ENCODE measurements at regions not wholly inside any gene's neighbourhood (a gene's known extent, or its start where the extent isn't known, plus 50 kb on each side); places are given as distances from the start of the nearest gene placed in this dataset.

DNA sequence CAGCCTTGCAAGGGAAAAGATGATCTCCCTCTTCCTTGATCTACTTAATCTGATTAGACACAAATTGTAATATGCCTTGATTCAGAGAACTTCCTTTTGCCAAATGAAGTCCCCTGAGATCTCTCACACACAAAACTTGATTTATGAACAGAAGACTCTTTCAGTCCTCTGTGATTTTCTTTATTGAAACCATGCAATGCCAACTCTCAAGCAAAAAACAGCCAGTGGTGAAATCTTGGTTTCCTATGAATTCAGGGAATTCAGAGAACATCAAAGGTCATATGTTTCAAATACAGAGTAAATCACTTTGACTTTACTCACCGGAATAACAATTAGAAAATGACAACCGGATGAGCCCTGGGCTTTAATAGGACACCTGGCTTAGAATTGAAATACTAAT, 211.7 kb downstream of the ABHD5 start:
- no peak for DNase-seq

DNA sequence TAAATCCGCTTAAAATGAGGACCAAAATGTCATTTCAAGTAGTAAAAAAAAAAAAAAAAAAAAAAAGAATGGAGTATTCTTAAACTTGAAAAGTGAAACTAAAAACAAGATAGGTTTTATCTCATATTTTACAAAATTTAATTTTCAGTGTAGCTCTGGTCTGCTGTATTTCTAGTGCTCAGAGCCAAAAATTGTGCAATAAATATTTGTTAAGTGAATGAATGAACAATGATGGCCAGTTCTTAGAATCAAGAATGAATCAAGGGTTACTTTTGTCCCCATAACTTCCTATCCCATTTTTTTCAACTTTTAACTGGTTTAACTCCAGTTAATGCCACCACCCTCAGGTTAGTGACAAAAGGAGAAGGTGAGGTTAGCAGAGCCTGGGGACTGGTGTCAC, 214.4 kb downstream of the ABHD5 start:
- DNase-seq = no peak

DNA sequence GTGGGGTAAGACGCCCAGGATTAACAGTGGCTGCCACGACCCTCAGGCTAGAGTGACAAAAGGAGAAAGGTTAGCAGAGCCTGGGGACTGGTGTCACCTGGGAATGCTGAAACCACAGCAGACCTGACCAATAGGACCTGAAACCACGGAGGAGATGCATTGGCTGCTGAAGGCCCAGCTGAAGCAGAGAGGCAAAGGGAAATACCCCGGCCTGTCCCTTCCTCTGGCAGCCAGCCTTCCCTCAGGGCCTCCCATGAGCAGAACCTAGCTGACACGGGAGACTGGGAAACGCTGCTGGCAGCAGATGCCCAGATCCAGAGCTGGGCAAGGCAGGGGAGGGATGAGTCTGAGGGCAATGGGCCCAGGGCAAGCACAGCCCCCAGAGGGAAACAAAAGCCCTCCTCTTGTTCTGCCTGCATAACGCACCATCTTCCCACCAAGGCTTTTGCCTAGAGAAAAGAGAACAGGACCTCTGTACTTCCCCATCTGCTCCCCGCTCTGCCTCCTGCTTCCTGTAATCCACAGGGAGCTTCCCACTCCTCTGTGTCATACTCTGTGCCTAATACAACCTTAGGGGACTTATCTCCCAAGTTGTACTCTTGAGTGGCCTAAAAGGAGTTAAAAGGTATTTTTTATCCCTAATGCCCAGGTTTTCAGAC, 216.2 kb downstream of the ABHD5 start:
- no peak for DNase-seq

DNA sequence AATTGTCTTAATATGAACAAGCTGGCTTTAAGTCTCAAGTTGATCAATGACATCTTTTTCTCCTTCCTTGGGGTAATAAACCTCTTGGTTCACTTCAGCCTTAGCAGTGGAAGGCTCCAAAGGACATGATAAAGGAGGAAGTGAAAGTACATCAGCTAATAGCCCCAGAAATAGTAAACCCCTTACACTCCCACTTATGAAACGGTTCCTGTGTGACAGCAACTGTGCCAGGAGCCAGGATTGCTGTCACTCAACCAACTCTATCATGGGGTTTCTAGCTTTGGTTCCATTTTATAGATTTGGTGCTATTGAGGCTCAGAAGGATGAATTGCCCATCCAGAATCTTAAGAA, 216.7 kb downstream of the ABHD5 start:
- DNase-seq = no peak

DNA sequence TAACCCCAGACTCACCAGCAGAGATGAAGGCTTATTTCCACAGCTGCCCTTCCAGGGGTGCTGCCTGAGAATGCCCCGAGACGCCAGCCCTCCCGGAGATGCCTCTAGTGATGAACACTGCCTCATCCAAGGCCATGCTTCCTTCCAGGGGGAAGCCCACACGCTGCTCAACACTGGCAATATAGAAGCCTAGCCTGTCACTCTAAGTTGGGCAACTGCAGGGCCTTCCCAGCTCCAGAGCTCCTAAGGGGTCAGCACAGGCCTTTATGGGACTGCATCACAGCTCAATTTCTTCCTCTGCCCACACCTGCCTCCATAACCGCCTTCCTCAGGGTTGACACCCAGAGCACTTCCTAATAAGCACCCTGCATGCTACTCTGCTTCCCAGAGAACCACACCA, 217.7 kb downstream of the ABHD5 start:
- no peak for DNase-seq

DNA sequence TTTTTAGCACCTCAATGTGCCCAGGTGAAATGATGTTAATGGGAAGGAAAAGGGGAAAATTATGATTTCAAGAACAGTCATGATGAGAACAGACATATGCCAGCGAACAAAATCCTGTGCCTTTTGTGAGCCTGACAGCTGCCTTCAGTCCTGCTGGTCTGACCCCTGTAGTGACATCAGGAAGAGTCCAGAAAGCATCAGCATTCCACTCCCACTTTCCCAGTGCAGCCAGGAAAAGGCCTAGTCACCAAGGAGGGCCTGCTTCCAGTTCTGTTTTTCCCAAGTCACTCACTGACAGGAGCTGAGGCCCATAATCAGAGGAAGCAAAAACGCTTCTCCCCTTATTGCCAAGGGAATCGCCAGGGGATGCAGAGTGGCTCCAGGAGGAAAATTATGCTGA, 218.4 kb downstream of the ABHD5 start:
- no peak for DNase-seq

DNA sequence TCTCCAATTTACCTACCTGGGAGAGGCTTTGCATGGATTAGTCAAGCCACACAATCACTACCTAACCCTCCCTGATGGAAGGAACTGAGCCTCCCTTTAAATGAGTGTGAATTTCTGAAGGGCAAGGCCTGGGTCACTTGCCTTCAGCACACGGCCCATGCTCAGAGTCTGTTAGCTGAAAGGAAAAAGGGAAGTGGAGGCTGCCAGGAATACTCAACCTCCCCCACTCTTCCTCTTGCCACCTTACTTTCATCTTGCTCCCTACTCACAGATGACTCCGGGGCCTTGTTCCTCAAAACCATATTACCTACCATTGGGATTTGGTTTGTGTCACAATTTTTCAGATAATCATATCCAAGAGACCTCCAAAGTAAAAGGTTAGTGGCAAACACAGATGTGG, 220.0 kb downstream of the ABHD5 start:
- no peak for DNase-seq

DNA sequence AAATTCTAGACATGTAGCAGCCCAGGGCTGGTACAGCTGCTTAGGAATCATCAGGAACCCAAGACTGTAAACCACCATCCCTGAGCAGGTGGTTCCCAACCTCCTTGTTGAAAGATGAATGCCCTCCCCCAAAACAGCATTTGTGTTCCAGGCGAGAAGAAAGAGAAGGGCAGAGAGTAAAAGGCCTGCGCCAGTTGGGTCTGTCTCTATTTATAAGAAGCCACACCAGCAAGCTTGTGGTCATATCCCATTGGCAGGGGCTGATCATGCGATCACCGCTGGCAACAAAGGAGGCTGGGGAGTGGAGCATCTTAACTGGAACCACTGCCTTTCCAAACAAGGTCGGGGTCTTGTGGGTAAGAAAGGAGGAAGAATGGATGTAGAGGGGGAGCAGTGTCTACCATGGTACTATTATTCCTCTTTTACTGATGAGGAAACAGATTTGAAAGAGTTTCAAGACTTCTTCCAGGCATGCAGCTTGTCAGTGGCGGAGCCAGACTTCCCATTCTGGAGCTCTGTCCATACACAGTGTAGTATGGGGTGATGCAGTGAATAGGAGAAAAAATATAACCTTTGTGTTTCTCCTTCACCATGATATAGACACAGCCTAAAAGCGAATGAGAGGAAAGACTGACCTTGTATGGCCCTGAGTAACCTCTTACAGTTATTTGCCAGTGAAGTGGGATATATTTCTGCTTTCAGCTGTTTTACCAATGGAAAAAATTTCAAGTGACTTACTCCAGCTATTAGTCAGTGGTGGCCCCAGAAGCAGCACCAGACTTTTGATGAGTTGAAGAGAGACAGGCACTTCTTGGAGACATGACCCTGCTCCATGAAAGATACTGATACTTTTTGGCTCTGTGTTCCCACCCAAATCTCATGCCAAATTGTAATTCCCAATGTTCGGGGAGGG, 222.6 kb downstream of the ABHD5 start:
- DNase-seq = no peak

DNA sequence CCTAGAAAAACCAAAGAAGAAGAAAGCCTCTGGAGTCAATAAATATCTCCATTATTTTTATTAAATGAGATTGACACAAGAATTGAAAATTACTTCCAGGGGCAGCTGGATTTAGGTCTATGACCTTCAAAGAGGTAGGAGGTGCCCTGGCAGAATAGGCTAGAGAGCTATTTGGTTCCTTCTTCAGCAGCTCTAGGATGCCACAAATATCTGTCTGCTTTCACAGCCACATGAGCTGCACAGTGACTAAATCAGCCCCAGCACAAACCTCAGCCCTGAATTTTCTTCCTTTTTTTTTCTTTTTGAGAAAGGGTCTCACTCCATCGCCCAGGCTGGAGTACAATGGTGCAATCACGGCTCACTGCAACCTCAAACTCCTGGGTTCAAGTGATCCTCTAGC, 223.5 kb downstream of the ABHD5 start:
- no peak for DNase-seq

DNA sequence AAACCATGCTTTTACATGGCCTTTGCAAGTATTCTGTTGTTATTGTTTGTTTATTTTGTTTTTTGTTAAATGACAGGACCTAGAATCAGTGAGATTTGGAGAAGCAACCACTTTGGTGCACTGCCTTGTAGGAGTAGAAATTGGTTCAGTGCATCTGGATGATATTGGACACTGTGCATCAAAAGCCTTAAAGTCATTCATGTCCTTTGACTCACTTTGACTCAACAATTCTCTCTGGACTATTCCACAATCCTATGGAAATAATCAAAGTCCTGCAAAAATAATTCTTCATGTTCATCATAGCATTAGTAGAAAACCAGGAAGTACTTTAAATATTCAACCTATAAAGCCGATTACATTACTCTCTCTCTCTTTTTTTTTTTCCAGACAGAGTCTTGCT, 224.8 kb downstream of the ABHD5 start:
- no peak for DNase-seq

DNA sequence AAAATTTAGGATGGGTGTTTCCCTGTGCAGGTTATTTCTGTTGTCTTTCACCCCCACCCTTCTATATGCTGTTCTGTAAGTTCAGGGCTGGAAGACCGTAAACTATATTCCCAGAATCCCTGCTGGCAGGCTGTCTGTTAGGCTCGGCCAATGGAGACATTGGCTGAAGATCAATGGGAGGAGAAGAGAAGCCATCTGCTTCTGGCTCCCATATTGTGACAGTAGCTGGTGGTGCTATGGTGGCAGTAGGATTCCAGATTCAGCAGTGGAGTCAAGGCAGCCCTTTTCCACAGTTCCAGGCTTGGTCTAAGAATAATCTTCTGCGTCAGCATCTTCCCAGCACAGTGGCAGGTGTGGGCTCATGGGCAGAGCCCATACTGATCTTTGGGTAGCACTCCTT, 226.6 kb downstream of the ABHD5 start:
- no peak for DNase-seq

DNA sequence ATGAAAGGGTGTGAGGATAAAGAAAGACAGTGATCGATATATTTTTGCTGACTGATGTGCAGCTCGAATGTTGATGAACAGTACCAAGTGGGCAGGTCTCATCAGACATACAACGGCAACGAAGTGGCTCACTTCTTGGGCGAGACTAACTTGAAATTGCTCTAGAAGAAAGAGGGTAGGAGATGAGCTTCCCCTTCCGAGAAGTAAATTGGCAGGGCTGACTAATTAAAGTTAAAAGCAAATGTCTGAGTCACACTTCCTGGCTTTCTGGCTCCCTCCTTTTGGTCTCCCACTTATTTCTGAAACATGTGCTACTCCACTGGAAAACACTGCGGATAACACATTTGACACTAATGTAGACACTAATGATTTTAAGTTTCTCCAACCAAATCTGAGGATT, 228.3 kb downstream of the ABHD5 start:
- DNase-seq = no peak

DNA sequence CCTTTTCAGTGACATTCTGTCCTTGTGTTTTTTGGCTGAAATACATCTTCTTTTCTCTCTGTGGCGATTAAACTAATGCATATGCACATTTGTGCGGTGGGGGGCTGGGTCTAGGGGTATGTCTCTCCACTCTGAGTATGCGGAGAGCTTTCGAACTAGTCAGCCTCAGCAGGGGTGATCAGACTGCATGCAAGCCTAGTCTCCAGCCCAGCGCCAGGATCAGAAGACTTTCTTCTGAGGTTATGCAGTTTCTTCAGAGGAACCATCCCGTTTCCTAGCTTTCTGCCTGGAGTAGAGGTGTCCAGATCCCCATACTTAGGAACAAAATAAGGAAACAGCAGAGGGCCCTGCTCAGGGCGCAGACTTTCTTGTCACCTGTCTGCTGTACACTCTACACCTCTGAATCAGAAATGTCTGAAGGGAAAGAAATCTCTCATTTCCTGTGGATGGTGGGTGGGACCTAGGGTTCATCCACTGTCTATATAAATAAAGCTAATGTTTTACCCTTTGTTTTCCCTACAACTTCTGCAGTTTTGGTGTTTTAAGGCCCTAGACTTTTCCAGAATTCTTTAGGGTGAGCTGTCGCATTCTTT, 230.4 kb downstream of the ABHD5 start:
- no peak for DNase-seq

DNA sequence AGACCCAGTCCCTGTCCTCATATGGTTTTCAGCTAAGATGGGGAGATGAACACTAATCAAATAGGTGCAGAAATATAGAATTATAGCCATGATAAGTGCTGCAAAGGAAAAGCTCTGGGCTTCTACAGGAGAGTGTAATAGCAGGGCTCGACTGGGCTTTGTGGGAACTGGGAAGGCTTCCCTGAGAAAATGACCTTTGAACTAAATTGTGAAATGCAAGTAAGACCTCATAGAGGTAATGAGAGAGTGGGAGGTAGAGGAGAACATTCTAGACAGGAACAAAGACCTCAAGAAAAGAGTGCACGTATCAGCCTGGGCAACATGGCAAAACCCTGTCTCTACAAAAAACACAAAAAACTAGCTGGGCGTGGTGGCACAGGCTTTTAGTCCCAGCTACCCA, 231.6 kb downstream of the ABHD5 start:
- DNase-seq = no peak

DNA sequence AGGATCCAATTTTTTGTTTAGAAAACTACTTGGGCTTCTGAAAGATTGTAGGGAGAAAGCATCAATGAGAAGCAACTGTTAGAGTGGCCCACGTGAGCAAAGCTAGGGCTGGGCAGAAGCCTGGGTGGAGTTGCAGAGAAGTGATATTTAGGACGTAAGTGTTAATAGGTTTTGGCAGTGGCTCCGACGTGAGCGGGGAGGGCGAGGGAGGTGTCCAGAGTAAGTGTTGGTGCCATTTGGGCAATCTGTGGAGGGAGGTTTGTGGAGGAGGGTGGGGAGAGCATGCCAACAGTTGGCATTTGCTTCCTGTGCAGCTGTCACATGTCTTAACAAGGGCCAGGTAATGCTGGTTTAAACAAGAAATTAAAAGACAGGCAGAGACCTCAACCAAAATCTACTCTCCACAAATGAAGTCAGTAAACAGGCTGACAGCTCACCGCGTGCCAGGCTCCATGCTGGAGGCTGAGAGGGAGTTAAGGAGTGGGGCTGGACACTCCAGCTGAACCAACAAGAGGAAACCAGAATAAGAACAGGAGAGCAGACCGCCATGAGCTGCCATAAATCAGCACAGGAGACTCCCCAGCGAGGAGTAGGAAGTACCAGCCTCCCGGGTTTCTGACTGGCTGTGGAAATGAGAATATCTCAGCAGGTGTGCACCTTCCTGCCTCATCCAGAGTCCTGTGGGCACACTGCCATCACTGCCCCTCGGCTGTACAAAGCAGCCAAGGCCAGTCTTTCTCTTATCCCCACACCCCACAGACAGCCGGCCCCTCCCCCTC, 232.6 kb downstream of the ABHD5 start:
- DNase-seq = no peak

DNA sequence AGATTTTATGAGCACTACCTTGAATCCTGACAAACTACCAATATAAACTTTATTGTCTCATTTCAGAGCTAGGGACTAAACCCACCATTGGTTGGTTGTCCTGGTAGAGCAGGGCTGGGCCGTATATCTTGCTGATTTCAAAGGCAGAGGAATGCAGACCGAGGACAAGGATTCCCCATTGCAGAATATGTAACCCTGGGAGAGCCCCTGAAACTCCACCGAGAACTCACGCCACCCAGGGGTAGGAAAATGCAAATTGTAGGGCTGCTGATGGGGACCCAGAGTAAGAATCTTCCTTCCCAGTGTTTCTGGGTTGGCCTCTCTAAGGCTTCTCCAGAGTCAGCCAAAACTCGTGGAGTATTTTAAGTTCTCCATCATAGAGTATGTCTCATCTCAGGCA, 235.3 kb downstream of the ABHD5 start:
- DNase-seq = no peak

DNA sequence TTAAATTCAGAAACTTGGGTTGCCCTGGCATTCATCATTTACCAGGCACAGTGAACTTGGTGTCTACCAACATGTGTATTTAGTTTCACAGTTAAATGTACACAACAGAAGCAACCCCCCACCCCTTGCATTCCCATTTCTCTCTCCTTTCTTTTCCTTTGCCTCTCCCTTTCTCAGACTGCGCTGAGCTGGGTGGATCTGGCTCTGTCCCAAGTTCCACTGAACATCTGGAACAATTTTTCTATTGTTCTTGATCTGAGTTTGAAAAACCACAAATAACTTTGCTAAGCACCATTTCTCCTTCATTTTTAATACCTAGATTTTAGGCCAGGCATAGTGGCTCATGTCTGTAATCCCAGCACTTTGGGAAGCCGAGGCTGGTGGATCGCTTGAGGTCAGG, 242.2 kb downstream of the ABHD5 start:
- DNase-seq = no peak

DNA sequence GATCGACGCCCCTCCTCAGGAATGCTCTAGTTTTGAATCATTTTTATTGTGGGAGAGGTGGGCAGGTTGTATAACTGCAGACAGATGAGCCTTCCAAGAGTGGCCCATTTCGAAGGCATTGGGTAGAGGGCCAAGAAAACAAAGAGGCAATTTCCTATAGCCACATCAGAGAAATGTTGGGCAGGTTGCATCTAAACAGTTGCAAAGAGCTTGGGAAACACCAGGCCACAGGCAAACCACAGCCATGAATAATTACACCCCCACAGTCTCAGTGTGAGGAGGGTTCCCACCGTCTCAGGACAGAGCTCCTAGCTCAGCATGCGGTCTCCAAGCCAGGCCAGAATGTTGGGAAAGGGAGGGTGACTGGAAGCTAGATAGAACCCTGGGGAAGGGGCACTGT, 257.3 kb downstream of the ABHD5 start:
- no peak for DNase-seq

DNA sequence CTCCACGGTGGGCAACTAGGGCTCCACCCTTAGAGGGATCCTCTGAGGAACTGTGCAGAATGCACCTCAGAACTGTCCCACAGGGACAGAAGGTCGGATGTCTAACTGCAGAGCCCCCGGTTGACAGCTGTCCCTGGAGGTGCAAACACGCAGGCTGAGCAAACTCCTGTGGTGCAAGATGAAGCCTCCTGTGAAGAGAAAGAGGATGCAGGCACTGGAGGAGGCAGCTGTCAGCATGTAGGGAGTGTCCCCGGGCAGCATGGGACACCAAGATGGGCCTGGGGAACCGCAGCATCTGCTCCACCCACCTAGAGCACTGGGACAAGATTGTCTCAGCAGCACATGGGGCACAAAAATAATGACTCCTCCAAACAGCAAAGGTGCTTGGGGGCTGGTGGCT, 258.9 kb downstream of the ABHD5 start:
- no peak for DNase-seq

DNA sequence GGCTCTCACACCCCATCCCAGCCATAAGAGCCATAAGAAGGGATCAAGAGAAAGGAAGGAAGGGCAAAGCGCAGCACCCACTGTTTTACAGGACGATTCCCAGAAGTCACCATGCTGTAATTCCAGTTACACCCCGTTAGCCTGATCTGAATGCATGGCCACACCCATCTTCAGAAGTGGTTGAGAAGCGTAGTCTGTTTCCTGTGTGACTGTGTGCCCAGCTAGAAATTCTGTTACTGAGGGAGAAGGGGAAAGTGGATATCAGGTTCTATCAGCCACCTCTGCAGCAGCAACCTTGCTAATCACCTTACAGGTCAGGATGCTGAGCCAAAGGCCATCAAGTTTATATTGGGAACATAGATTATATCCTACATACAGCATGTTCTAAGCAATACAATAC, 260.0 kb downstream of the ABHD5 start:
- no peak for DNase-seq

DNA sequence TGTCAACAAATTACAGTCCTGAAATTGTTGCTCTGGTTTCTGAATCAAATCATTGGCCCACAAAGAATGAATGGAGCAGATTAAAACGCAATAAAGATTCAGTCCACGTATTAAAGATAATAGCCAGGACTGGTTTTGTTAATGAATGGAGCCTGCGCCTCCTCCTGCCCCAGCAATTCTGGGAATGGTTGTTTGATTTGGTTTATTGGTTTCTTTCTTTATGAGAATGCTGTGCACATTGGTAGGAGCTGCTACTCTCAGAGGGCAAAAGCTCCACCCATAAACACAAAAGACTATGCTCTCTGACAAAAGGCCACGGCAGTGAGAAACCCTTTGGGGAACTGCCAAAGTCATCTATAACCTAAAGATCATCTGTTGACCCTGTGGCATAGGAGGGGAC, 261.1 kb downstream of the ABHD5 start:
- DNase-seq = no peak

DNA sequence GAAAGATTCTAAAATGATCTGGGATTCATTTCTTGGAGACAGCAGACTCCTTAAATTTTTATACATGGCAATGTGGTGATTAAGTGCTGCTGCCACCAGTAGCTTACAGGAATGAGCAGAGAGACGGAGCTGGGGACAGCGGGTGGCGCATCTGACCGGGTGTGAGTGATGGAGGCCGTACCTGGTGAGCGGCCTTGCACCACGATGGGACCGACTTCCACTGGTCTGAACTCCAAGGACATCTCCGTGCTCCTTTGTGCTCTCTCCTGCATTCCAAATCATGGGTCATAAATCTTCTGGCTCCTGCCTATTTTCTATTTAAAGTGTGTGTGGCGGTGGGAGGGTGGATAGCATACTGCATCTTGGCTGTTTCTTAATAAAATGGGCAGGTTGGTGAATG, 262.6 kb downstream of the ABHD5 start:
- no peak for DNase-seq

DNA sequence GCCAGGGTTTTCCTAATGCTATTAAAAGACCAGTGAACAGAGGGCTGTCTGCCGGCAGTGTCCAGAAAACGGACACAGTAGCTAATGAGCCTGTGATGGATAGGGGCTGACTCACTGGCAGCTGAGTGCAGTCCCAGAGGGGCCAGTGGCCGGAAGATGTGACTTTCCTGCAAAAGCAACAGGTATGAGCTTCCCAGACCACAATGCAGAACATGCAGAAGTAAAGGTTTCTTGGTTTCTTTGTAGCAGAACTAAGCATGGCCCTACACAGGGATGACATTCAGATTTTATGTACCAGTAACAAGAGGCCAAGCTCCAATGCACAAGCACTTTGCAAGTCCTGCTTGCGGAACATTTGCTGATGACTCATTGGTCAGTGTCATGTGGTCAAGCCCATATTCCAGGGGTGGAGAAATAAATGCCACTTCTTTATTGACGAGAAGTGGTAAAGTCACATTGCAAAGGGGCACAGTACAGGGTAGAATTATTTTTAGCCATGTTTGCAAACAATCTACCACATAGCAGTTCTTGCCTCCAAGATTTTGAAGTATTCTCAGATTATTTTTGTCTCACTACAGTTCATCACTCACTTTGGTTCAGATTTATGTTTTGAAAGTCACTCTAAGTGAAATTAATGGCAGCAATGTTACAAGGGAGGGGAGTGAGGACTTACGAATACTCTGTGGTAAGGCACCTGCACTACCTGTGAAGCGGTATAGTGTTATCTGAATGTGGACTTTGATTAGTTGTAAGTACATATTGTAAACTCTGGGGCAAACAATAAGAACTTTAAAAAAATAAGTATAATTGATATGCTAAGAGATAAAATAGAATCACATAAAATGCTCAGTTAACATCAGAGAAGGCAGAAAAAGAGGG, 263.3 kb downstream of the ABHD5 start:
- DNase-seq = no peak

Data from bone marrow (tissue), 2 donors.